ENCODE measurements at regions not wholly inside any gene's neighbourhood (a gene's known extent, or its start where the extent isn't known, plus 50 kb on each side); places are given as distances from the start of the nearest gene placed in this dataset.

DNA sequence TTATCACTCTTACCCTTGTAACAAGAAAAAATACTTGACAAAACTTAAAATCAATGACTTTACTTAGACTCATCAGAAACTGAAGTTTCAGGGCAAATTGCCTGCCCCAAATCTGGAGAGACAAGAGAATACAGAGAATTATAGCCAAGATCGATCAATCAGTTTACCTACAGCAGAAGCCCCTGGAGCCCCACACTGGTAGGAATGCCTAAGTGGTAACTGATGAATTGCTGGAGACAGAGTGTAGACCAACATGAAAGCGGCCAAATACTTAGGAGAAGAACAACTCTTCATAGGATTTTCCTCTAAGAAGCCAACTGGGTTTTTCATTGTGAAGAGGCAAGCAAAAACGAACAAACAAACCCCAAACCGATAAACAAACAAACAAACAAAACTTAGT is 1430.0 kb downstream of the EFNB2 start:
- no peak for TF ChIP-seq POLR2A (IDR thresholded peaks at IDR 0.05)
- TF ChIP-seq, protein P1, sequence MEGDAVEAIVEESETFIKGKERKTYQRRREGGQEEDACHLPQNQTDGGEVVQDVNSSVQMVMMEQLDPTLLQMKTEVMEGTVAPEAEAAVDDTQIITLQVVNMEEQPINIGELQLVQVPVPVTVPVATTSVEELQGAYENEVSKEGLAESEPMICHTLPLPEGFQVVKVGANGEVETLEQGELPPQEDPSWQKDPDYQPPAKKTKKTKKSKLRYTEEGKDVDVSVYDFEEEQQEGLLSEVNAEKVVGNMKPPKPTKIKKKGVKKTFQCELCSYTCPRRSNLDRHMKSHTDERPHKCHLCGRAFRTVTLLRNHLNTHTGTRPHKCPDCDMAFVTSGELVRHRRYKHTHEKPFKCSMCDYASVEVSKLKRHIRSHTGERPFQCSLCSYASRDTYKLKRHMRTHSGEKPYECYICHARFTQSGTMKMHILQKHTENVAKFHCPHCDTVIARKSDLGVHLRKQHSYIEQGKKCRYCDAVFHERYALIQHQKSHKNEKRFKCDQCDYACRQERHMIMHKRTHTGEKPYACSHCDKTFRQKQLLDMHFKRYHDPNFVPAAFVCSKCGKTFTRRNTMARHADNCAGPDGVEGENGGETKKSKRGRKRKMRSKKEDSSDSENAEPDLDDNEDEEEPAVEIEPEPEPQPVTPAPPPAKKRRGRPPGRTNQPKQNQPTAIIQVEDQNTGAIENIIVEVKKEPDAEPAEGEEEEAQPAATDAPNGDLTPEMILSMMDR (IDR thresholded peaks at IDR 0.05): no peak

Data from lower leg skin (tissue), 3 donors.